VCaP (cell line): ENCODE measurements at regions not wholly inside any gene's neighbourhood (a gene's known extent, or its start where the extent isn't known, plus 50 kb on each side); places are given as distances from the start of the nearest gene placed in this dataset.

Experiments used
- H3K27ac ChIP-seq: fragments of 450-650 bp; 2 replicates; pipeline ENCODE4 v1.5.1; 2017
- CTCF ChIP-seq: fragments of 450-650 bp; conservative IDR thresholded peaks from 2 replicates; pipeline ENCODE4 v1.5.1; 2017; ENCODE audit warnings: mild to moderate bottlenecking, moderate library complexity

- no peak for TF ChIP-seq CTCF
- no peak overlapping the region for H3K27ac ChIP-seq
These were observed 107.5 kb downstream of the TMEM18 start for GRCh38 chr2:569681-570080.

GRCh38 chr2:568639-569235, 108.5 kb downstream of the TMEM18 start:
- no peak overlapping the region for H3K27ac ChIP-seq
- no peak for TF ChIP-seq CTCF

GRCh38 chr2:567865-568638, 109.2 kb downstream of the TMEM18 start:
- no peak for TF ChIP-seq CTCF
- no peak overlapping the region for H3K27ac ChIP-seq

- no peak for TF ChIP-seq CTCF
- no peak overlapping the region for H3K27ac ChIP-seq
These were observed 109.7 kb downstream of the TMEM18 start for GRCh38 chr2:567496-567864.

GRCh38 chr2:566379-567313, 110.6 kb downstream of the TMEM18 start:
- no peak overlapping the region for H3K27ac ChIP-seq

GRCh38 chr2:564471-565181, 112.6 kb downstream of the TMEM18 start:
- no peak for TF ChIP-seq CTCF
- H3K27ac ChIP-seq, result no peak overlapping the region

More at GRCh38 chr2:566379-567313, 110.6 kb downstream of the TMEM18 start:
- TF ChIP-seq CTCF, result no peak
